HEK293 (cell line): ENCODE measurements at regions not wholly inside any gene's neighbourhood (a gene's known extent, or its start where the extent isn't known, plus 50 kb on each side); places are given as distances from the start of the nearest gene placed in this dataset.

ENCODE experiments used
- SCRT2 ChIP-seq: fragments of 450-650 bp; formaldehyde crosslinking; IDR thresholded peaks from 2 replicates; pipeline ENCODE4 v1.5.1; 2016; ENCODE audit warnings: missing biosample characterization, missing genetic modification characterization
- ZNF830 ChIP-seq: fragments of 450-650 bp; IDR thresholded peaks from 2 replicates; pipeline ENCODE4 v1.5.0; 2018; ENCODE audit warnings: missing biosample characterization, missing genetic modification characterization, low read depth, mild to moderate bottlenecking, moderate library complexity
- TF ChIP-seq, protein P1 (sequence below): fragments of 450-650 bp; formaldehyde crosslinking; IDR thresholded peaks from 2 replicates; pipeline ENCODE4 v1.5.1; 2016; ENCODE audit warnings: missing biosample characterization, missing genetic modification characterization
- TF ChIP-seq, protein P2 (sequence below): fragments of 450-650 bp; formaldehyde crosslinking; optimal IDR thresholded peaks from 2 replicates; pipeline ENCODE3; 2016; ENCODE audit warnings: missing biosample characterization, mild to moderate bottlenecking, missing genetic modification characterization
- TF ChIP-seq, protein P3 (sequence below): fragments of 450-650 bp; formaldehyde crosslinking; IDR thresholded peaks from 2 replicates; pipeline ENCODE4 v1.5.1; 2016; ENCODE audit warnings: missing biosample characterization, missing genetic modification characterization
- TF ChIP-seq, protein P4 (sequence below): fragments of 450-650 bp; formaldehyde crosslinking; IDR thresholded peaks from 2 replicates; pipeline ENCODE4 v1.5.1; 2016; ENCODE audit warnings: missing biosample characterization, missing genetic modification characterization, low read depth
- TF ChIP-seq, protein P5 (sequence below): fragments of 450-650 bp; formaldehyde crosslinking; IDR thresholded peaks from 2 replicates; pipeline ENCODE4 v1.5.1; 2016; ENCODE audit warnings: missing biosample characterization, missing genetic modification characterization

DNA sequence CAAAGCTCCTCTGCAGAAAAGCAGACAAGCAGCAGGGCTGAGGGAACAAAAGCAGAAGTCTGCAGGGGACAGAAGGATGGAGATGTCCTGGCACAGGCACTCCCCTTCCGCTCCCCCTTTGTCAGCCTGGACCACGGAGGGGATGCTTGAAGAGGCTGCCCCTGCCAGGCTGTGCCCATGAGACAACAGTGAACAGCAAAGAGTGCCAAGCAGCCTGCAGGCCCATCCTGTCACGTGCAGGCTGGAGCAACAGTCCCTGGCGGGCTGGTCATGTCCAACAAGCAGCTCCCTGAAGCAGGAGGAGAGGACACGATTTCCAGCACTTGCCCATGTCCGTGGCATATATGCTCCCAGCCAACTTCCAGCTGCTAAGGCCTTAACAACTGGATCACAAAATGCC is 132.3 kb downstream of the IRX2 start:
- TF ChIP-seq ZNF830 (tag by site-specific recombination) = no peak
- TF ChIP-seq, protein P1, sequence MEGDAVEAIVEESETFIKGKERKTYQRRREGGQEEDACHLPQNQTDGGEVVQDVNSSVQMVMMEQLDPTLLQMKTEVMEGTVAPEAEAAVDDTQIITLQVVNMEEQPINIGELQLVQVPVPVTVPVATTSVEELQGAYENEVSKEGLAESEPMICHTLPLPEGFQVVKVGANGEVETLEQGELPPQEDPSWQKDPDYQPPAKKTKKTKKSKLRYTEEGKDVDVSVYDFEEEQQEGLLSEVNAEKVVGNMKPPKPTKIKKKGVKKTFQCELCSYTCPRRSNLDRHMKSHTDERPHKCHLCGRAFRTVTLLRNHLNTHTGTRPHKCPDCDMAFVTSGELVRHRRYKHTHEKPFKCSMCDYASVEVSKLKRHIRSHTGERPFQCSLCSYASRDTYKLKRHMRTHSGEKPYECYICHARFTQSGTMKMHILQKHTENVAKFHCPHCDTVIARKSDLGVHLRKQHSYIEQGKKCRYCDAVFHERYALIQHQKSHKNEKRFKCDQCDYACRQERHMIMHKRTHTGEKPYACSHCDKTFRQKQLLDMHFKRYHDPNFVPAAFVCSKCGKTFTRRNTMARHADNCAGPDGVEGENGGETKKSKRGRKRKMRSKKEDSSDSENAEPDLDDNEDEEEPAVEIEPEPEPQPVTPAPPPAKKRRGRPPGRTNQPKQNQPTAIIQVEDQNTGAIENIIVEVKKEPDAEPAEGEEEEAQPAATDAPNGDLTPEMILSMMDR = no peak
- TF ChIP-seq, protein P2, sequence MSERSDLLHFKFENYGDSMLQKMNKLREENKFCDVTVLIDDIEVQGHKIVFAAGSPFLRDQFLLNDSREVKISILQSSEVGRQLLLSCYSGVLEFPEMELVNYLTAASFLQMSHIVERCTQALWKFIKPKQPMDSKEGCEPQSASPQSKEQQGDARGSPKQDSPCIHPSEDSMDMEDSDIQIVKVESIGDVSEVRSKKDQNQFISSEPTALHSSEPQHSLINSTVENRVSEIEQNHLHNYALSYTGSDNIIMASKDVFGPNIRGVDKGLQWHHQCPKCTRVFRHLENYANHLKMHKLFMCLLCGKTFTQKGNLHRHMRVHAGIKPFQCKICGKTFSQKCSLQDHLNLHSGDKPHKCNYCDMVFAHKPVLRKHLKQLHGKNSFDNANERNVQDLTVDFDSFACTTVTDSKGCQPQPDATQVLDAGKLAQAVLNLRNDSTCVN (tag by site-specific recombination) = no peak
- no peak for TF ChIP-seq SCRT2 (tag by site-specific recombination)
- TF ChIP-seq, protein P3, sequence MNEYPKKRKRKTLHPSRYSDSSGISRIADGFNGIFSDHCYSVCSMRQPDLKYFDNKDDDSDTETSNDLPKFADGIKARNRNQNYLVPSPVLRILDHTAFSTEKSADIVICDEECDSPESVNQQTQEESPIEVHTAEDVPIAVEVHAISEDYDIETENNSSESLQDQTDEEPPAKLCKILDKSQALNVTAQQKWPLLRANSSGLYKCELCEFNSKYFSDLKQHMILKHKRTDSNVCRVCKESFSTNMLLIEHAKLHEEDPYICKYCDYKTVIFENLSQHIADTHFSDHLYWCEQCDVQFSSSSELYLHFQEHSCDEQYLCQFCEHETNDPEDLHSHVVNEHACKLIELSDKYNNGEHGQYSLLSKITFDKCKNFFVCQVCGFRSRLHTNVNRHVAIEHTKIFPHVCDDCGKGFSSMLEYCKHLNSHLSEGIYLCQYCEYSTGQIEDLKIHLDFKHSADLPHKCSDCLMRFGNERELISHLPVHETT (tag by site-specific recombination) = no peak
- TF ChIP-seq, protein P4, sequence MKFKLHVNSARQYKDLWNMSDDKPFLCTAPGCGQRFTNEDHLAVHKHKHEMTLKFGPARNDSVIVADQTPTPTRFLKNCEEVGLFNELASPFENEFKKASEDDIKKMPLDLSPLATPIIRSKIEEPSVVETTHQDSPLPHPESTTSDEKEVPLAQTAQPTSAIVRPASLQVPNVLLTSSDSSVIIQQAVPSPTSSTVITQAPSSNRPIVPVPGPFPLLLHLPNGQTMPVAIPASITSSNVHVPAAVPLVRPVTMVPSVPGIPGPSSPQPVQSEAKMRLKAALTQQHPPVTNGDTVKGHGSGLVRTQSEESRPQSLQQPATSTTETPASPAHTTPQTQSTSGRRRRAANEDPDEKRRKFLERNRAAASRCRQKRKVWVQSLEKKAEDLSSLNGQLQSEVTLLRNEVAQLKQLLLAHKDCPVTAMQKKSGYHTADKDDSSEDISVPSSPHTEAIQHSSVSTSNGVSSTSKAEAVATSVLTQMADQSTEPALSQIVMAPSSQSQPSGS (tag by site-specific recombination) = no peak
- TF ChIP-seq, protein P5, sequence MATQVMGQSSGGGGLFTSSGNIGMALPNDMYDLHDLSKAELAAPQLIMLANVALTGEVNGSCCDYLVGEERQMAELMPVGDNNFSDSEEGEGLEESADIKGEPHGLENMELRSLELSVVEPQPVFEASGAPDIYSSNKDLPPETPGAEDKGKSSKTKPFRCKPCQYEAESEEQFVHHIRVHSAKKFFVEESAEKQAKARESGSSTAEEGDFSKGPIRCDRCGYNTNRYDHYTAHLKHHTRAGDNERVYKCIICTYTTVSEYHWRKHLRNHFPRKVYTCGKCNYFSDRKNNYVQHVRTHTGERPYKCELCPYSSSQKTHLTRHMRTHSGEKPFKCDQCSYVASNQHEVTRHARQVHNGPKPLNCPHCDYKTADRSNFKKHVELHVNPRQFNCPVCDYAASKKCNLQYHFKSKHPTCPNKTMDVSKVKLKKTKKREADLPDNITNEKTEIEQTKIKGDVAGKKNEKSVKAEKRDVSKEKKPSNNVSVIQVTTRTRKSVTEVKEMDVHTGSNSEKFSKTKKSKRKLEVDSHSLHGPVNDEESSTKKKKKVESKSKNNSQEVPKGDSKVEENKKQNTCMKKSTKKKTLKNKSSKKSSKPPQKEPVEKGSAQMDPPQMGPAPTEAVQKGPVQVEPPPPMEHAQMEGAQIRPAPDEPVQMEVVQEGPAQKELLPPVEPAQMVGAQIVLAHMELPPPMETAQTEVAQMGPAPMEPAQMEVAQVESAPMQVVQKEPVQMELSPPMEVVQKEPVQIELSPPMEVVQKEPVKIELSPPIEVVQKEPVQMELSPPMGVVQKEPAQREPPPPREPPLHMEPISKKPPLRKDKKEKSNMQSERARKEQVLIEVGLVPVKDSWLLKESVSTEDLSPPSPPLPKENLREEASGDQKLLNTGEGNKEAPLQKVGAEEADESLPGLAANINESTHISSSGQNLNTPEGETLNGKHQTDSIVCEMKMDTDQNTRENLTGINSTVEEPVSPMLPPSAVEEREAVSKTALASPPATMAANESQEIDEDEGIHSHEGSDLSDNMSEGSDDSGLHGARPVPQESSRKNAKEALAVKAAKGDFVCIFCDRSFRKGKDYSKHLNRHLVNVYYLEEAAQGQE = no peak
